TTC549 (cell line): ENCODE measurements at regions not wholly inside any gene's neighbourhood (a gene's known extent, or its start where the extent isn't known, plus 50 kb on each side); places are given as distances from the start of the nearest gene placed in this dataset.

Experiments used
- FAIRE-seq: peaks from 2 replicates; lab custom pipeline; 2012; peaks lifted over from hg19 to GRCh38; lab: Jason Lieb, UNC

DNA sequence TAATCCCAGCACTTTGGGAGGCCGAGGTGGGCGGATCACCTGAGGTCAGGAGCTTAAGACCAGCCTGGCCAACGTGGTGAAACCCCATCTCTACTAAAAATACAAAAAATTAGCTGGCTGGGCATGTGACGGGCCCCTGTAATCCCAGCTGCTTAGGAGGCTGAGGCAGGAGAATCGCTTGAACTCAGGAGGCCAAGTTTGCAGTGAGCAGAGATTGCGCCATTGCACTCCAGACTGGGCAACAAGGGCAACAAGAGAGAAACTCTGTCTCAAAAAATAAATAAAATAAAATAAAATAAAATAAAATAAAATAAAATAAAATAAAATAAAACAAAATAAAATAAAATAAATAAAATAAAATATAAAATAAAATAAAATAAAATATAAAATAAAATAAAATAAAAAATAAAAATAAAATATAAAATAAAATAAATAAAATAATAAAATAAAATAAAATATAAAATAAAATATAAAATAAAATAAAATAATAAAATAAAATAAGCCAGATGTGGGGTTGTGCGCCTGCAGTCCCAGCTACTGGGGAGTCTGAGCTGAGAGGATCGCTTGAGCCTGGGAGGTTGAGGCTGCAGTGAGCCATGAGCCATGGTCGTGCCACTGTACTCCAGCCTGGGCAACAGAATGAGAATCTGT is 49.8 kb upstream of the ITGB1 start:
- FAIRE-seq, result peak; percentile 94
